HG02571 (cell line): ENCODE measurements at regions not wholly inside any gene's neighbourhood (a gene's known extent, or its start where the extent isn't known, plus 50 kb on each side); places are given as distances from the start of the nearest gene placed in this dataset.
"Not testable (repeated sequence)": the region's sequence is repeated elsewhere in the genome, so short reads cannot be mapped to it uniquely, and the experiment has no call there.

Experiments
- ATAC-seq: cut with Tn5 transposase; IDR thresholded peaks from one replicate; pipeline ENCODE4 v1.9.1; 2021; ENCODE audit warnings: mild to moderate bottlenecking, moderate library complexity; ENCODE audit not compliant: unreplicated experiment

GRCh38 chr9:129418451-129418850 is 202.4 kb downstream of the C9orf50 start:
- ATAC-seq, result no peak

GRCh38 chr9:129416821-129417539 is 203.9 kb downstream of the C9orf50 start:
- ATAC-seq, result no peak

DNA sequence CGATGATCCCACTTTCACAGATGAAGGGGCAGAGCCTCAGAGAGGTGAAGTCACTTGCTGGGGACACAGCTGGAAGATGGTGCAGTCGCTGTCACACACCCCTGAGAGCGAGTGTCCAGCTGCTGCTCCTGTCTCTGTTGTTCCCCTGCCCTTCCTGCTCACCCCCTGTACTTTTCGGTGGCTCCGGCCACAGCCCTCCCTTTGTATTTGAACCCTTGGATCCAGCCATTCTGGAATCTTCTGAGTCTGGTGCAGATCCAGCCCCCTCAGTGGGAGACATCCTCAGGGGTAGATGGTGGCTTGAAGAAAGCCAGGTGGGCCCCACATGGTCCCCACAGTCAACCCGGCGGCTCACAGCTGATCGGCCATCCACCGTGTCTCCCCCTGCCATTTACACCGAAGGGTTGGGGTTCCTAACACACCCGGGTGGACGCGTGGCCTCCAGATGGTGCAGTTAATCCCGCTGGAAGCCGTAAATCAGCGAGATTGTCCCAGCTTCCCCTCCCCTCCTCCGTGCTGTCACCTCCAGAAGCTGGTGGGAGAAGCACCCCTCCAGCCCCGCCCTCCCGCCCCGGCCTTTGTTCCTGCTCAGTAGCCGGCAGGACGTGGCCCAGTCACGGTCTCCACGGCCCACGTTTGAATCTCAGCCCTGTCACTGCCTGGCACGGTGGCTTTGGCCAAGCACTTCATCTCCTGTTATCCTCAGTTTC is 204.8 kb downstream of the C9orf50 start:
- no peak for ATAC-seq

DNA sequence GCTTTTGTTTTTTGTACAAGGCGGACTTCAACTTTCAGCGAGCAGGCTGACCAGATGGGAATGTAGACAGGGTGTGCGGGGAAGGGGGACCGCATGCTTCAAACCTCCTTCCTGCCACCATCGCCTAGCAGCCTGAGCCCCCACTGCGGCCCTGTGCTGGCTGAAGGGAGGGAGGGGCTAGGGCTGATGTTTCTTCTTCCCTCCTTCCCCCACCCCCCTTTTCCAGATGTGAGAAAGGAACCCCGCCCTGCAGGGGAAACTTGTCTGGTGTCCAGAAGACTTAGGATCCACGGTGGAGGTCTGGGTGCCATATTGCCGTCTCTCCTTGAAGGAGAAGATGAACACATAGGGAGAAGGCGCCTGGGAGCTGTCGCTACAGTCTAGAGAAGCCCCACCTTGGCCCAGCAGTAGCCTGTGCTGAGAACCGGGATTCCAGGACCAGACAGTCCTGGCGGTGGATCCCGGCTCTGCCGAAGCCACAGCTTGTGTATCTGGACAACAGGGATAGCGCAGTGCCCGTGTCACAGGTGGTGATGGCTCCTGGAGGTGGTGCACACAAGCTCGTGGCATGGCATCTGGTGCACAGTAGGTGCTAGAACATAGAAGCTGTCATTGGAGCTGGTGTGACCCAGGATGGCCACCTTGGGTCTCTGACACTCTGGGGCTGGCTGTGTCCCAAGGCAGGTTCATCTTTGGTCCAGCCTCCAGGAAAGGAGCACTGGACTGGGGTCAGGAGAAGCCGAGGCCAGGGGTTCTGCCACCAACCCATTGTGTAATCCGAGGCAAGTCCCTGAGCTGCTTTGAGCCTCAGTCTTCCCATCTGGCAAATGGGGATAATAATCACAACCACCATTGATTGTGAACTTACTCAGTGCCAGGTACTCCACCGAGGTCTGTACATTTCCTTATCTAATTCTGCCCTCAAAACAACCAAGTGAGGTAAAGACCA is 205.6 kb downstream of the C9orf50 start:
- ATAC-seq, result no peak

DNA sequence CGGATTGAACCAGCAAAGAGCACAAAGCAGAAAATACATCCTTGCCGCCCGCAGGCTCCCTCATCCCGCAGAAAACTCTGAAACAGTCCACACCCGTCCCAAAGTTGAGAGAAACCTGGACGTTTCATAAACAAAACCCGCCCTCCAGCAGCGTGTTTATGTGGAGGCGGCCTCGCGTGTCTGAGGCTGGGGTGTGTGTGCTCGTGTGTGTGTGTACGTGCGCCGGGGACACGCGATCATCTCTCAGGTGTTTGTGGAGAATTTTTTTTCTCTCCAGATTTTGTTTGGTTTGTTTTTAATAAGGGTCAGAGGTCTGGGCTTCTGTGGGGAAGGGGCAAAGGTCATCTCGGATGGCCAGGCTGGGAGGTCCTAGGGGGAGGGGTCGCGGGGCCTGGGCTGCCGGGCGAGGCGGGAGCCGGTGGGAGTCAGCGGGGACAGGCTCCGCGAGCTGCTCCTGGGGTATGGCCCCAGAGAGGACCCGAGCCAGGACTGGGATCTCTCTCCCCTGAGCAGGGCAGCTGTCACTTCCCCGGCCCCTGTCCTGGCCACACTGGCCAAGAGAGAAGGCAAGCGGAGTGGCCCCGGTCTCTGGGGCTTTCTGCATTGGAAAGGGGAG is 206.4 kb downstream of the C9orf50 start:
- no peak for ATAC-seq

GRCh38 chr9:129413537-129414376 is 207.1 kb downstream of the C9orf50 start:
- ATAC-seq, result peak; percentile 84

- ATAC-seq, result peak; percentile 20
Measured at GRCh38 chr9:129412814-129413536, 207.9 kb downstream of the C9orf50 start.

DNA sequence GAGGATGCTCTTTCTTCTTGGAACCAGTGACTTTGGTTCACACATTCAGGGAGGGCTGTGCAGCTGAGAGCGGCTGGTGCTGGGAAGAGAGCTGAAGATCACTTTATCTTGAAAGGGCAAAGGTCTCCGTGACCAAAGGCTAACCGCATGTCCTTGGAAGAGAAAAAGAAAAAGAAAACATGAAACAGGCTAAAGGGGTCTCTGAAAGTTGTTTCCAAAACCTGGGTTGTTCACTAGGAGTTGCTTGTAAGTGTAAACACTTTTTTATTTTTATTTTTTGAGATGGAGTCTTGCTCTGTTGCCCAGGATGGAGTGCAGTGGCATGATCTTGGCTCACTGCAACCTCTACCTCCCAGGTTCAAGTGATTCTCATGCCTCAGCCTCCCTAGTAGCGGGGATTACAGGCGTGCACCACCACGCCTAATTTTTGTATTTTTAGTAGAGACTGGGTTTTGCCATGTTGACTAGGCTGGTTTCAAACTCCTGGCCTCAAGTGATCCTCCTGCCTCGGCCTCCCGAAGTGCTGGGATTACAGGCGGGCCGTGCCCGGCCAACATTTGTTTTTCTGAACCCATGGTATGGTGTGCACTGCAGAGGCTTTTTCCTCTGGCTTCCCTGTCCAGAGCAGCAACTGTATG is 208.6 kb downstream of the C9orf50 start:
- ATAC-seq, result not testable (repeated sequence)

DNA sequence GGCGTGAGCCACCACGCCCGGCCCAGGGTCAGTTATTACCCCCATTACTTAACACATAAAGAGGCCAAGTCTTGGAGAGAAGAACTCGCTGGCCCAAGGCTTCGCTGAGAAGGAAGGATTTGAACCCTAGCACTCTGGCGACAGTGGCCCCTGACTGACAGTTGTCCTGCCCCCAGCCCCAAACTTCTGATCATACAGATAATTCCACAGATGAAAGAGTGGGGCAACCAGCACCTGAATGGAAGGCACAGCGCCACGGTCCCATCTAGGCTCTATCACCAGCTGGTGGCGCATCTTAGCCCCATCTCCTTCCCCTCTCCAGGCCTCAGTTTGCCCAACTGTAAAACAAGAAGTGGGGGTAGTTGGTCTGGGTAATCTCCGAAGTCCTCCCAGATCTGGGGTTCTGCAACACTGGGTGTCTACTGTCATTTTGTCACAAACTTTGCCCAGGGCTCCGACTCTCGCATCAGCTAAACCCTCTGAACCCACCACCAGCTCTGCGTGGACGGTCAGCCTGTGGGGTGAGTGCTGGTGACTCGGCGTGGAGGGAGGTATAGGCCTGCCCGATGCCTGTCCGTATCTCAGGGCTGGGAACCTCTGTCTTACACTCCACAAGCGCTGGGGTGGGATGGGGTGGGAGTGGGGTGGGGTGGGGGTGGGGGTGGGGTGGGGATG is 209.3 kb downstream of the C9orf50 start:
- ATAC-seq, result no peak

GRCh38 chr9:129410226-129410625 is 210.7 kb downstream of the C9orf50 start:
- no peak for ATAC-seq

- ATAC-seq, result no peak
Measured at GRCh38 chr9:129408535-129409215, 212.2 kb downstream of the C9orf50 start.

DNA sequence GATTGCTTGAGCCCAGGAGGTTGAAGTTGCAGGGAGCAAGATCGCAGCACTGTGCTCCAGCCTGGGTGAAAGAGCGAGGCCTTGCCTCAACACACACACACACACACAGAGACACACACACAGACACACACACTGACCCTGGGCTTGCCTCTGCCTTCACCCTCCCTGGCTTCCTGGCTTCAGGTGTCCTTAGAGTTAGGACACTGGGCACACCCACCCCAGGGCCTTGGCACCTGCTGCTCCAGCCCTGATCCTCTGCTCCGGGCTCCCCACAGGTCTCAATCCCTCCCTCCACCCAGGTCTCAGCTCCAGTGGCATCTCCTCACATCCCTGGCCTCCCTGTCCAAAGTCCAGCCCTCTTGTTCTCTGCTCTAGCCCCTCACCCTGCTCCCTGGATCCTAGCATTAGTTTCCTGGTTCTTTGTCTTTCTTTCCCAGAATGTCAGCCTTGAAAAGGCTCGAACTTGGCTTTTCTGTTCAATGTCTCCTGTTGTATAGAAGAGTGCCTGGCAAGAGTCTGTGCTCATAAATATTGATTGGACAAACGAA is 212.9 kb downstream of the C9orf50 start:
- ATAC-seq, result no peak

GRCh38 chr9:129406278-129407225 is 214.3 kb downstream of the C9orf50 start:
- no peak for ATAC-seq

- no peak for ATAC-seq
Measured at GRCh38 chr9:129405827-129406213, 215.1 kb downstream of the C9orf50 start.

DNA sequence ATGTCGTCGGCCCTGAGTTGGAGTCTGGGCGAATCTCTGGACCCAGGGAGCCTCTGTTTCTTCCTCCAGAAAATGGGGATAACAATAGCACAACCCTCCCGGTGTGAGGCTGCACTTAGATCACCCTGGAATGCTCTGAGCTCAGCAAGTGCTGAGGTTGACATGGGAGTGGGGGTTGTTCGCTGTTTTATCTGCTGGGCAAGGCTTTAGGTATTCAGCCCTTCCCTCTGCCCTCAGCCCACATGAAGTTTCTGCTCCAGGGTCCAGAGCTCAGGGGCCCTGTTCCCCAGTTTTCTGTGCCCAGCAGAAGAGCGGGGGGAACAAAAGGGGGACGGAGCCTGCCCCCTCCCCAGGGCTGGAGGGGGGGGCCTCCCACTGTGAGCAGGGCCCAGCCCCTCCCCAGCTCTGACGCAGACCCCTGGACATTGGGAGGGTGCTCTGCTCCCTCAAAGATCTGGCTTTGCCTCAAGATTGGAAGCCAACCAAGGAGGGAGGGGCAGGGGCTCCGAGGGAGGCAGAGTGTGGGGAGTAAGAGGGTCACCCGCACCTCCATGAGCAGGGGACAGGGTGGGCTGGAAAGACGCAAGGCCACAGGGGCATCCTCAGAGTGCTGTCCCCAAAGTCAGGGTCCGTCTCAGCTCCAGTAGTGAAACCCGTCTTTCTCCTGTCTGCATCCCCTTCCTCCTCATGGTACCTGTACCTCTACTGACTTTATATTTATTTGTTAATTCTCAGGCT is 215.6 kb downstream of the C9orf50 start:
- no peak for ATAC-seq

- no peak for ATAC-seq
Measured at GRCh38 chr9:129404621-129405020, 216.3 kb downstream of the C9orf50 start.
